Astrocyte (in vitro differentiated cells and primary cell): ENCODE measurements at regions not wholly inside any gene's neighbourhood (a gene's known extent, or its start where the extent isn't known, plus 50 kb on each side); places are given as distances from the start of the nearest gene placed in this dataset.
"Not testable (repeated sequence)": the region's sequence is repeated elsewhere in the genome, so short reads cannot be mapped to it uniquely, and the experiment has no call there.

Experiments
- CTCF ChIP-seq: IDR thresholded peaks from 2 replicates; pipeline ENCODE4 v1.5.1; 2011; ENCODE audit warnings: low read depth, mild to moderate bottlenecking, inconsistent platforms, low read length, moderate library complexity; ENCODE audit not compliant: insufficient read depth
- EZH2 ChIP-seq: IDR thresholded peaks from 2 replicates; pipeline ENCODE4 v1.6.1; 2012; ENCODE audit warnings: mild to moderate bottlenecking, low read length, inconsistent platforms; ENCODE audit not compliant: insufficient read depth

- TF ChIP-seq CTCF, EZH2: not testable (repeated sequence)
These were observed 123.8 kb downstream of the LAT start for GRCh38 chr16:29108625-29109169.
